NT2/D1 (cell line): ENCODE measurements at regions not wholly inside any gene's neighbourhood (a gene's known extent, or its start where the extent isn't known, plus 50 kb on each side); places are given as distances from the start of the nearest gene placed in this dataset.

Source experiments
- SUZ12 ChIP-seq: IDR thresholded peaks from 2 replicates; pipeline ENCODE4 v1.6.1; 2011; ENCODE audit not compliant: insufficient read length, insufficient read depth; ENCODE audit errors: extremely low read depth
- YY1 ChIP-seq: IDR thresholded peaks from 2 replicates; pipeline ENCODE4 v1.6.1; 2011; ENCODE audit not compliant: insufficient read length, insufficient read depth

GRCh38 chr4:18846313-18846712, 824.8 kb upstream of the LCORL start:
- TF ChIP-seq YY1: no peak
- TF ChIP-seq SUZ12: no peak
